HFF-Myc (cell line): ENCODE measurements at regions not wholly inside any gene's neighbourhood (a gene's known extent, or its start where the extent isn't known, plus 50 kb on each side); places are given as distances from the start of the nearest gene placed in this dataset.

Experiments
- DNase-seq: peaks from one replicate; pipeline ENCODE4 v3.0.0-alpha.2; 2011; ENCODE audit warnings: low read depth; ENCODE audit errors: extremely low read depth
- H3K4me3 ChIP-seq: replicated peaks from 2 replicates; pipeline ENCODE4 v1.5.1; 2011; ENCODE audit warnings: low read depth, mild to moderate bottlenecking, control low read depth, low read length
- CTCF ChIP-seq: IDR thresholded peaks from 2 replicates; pipeline ENCODE4 v1.5.1; 2012; ENCODE audit warnings: mild to moderate bottlenecking, low read depth, low read length, control low read depth; ENCODE audit errors: missing control alignments

- H3K4me3 ChIP-seq = no peak overlapping the region
- TF ChIP-seq CTCF = no peak
- DNase-seq = no peak
Observed at GRCh38 chr1:118617916-118618315, 370.2 kb downstream of the TBX15 start.

GRCh38 chr1:118615066-118615465 is 373.1 kb downstream of the TBX15 start:
- no peak overlapping the region for H3K4me3 ChIP-seq
- DNase-seq = no peak
- no peak for TF ChIP-seq CTCF

- no peak for TF ChIP-seq CTCF
- H3K4me3 ChIP-seq = no peak overlapping the region
- no peak for DNase-seq
Observed at GRCh38 chr1:118589238-118589846, 398.8 kb downstream of the TBX15 start.

GRCh38 chr1:118588566-118588965 is 399.6 kb downstream of the TBX15 start:
- TF ChIP-seq CTCF = no peak
- DNase-seq = no peak
- H3K4me3 ChIP-seq = no peak overlapping the region

GRCh38 chr1:118578276-118578675 is 393.2 kb upstream of the SPAG17 start:
- no peak for DNase-seq
- H3K4me3 ChIP-seq = no peak overlapping the region
- no peak for TF ChIP-seq CTCF

- DNase-seq = no peak
- TF ChIP-seq CTCF = no peak
- no peak overlapping the region for H3K4me3 ChIP-seq
Observed at GRCh38 chr1:118575060-118575459, 390.0 kb upstream of the SPAG17 start.
